OCI-LY1 (cell line): ENCODE measurements at regions not wholly inside any gene's neighbourhood (a gene's known extent, or its start where the extent isn't known, plus 50 kb on each side); places are given as distances from the start of the nearest gene placed in this dataset.

Source experiments
- H2AFZ ChIP-seq: fragments of 200-600 bp; sonication (generic), shearing (Covaris generic); 2 replicates; pipeline ENCODE4 v1.6.0; 2014; ENCODE audit warnings: antibody characterized with exemption, mild to moderate bottlenecking, low read length
- H3F3A ChIP-seq: fragments of 200-600 bp; sonication (generic), shearing (Covaris generic); 2 replicates; pipeline ENCODE4 v1.6.0; 2014; ENCODE audit warnings: mild to moderate bottlenecking, antibody characterized with exemption, low read length, moderate library complexity; ENCODE audit not compliant: insufficient read depth
- H3K27ac ChIP-seq: fragments of 200-600 bp; sonication (generic); 2 replicates; pipeline ENCODE4 v1.5.1; 2014; ENCODE audit warnings: low read length, mixed run types, mild to moderate bottlenecking, low read depth; ENCODE audit not compliant: poor library complexity, severe bottlenecking
- H3K27me3 ChIP-seq: fragments of 200-600 bp; sonication (generic); 2 replicates; pipeline ENCODE4 v1.6.0; 2014; ENCODE audit warnings: antibody characterized with exemption, mild to moderate bottlenecking, low read length, moderate library complexity; ENCODE audit not compliant: insufficient read depth
- H3K36me3 ChIP-seq: fragments of 200-600 bp; sonication (generic); 2 replicates; pipeline ENCODE4 v1.6.1; 2014; ENCODE audit warnings: mild to moderate bottlenecking, antibody characterized with exemption, low read length, moderate library complexity, mixed read lengths; ENCODE audit not compliant: insufficient read depth
- H3K4me1 ChIP-seq: fragments of 200-600 bp; sonication (generic); 2 replicates; pipeline ENCODE4 v1.5.1; 2014; ENCODE audit warnings: mild to moderate bottlenecking, low read length, moderate library complexity; ENCODE audit not compliant: insufficient read depth, severe bottlenecking
- H3K4me2 ChIP-seq: fragments of 200-600 bp; sonication (generic), shearing (Covaris generic); 2 replicates; pipeline ENCODE4 v1.6.1; 2014; ENCODE audit warnings: low read length
- H3K4me3 ChIP-seq: fragments of 200-600 bp; sonication (generic); 2 replicates; pipeline ENCODE4 v1.5.1; 2014; ENCODE audit warnings: low read length, low read depth, mild to moderate bottlenecking, mixed read lengths; ENCODE audit not compliant: poor library complexity, severe bottlenecking
- H3K79me2 ChIP-seq: fragments of 200-600 bp; shearing (Covaris generic); 2 replicates; pipeline ENCODE4 v1.6.1; 2016; ENCODE audit warnings: mixed run types, low read length, mixed read lengths; ENCODE audit not compliant: insufficient read depth
- H3K9ac ChIP-seq: fragments of 200-600 bp; sonication (generic), shearing (Covaris generic); 2 replicates; pipeline ENCODE4 v1.6.1; 2014; ENCODE audit warnings: mild to moderate bottlenecking, low read length, mixed read lengths
- H3K9me2 ChIP-seq: fragments of 200-600 bp; sonication (generic), shearing (Covaris generic); 2 replicates; pipeline ENCODE4 v1.6.1; 2014; ENCODE audit warnings: low read depth, mild to moderate bottlenecking, low read length, mixed read lengths
- H3K9me3 ChIP-seq: fragments of 200-600 bp; shearing (Covaris generic); 2 replicates; pipeline ENCODE4 v1.6.1; 2014; ENCODE audit warnings: low read length, mixed read lengths
- H4K20me1 ChIP-seq: fragments of 200-600 bp; sonication (generic), shearing (Covaris generic); 2 replicates; pipeline ENCODE4 v1.6.0; 2016; ENCODE audit warnings: mild to moderate bottlenecking, low read length; ENCODE audit not compliant: insufficient read depth
- CTCF ChIP-seq: fragments of 200-600 bp; sonication (generic), shearing (Covaris generic); IDR thresholded peaks from 2 replicates; pipeline ENCODE4 v1.5.1; 2017; ENCODE audit warnings: mild to moderate bottlenecking, antibody characterized with exemption, low read length, moderate library complexity, mixed read lengths
- EZH2 ChIP-seq: fragments of 200-600 bp; sonication (generic), shearing (Covaris generic); IDR thresholded peaks from 2 replicates; pipeline ENCODE4 v1.8.0; 2017; ENCODE audit warnings: borderline replicate concordance, mixed run types, mild to moderate bottlenecking, antibody characterized with exemption, low read length, moderate library complexity, mixed read lengths

DNA sequence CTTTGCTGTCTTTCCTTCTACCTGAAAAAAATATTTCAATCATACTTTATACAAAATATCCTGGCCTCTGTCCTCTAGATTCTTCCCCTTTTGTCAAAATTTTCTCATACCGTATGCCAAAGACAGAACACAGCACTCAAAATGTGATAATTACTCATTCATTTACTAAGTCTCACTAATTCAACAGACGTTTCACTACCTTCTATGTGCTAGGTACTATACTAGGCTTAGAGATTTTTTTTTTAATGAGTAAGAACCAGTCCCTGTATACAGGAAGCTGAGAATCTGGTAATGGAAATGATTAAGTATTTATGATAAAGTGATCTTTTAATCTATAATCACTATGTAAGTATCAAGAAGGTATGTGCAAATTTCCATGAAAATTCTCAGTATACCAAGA lies 128.0 kb downstream of the ELAPOR2 start:
- Histone ChIP-seq H3K4me3 (no peak overlapping the region), H3F3A (no peaks in the 10 kb centered on the region), H4K20me1 (no peaks in the 10 kb centered on the region), H3K27me3 (no peaks in the 10 kb centered on the region), H3K27ac (no peak overlapping the region), H3K79me2 (no peaks in the 10 kb centered on the region), H3K4me2 (no peak overlapping the region), H3K9me3 (no peaks in the 10 kb centered on the region), H3K36me3 (0 out of 2 replicates have a peak, but pooled peaks cover 7% of the 10 kb centered on the region), H3K9ac (no peak overlapping the region), H3K9me2 (no peaks in the 10 kb centered on the region), H2AFZ (no peak overlapping the region), H3K4me1 (peaks cover 11% of the 10 kb centered on the region)
- TF ChIP-seq CTCF (no peak), EZH2 (no peak)

DNA sequence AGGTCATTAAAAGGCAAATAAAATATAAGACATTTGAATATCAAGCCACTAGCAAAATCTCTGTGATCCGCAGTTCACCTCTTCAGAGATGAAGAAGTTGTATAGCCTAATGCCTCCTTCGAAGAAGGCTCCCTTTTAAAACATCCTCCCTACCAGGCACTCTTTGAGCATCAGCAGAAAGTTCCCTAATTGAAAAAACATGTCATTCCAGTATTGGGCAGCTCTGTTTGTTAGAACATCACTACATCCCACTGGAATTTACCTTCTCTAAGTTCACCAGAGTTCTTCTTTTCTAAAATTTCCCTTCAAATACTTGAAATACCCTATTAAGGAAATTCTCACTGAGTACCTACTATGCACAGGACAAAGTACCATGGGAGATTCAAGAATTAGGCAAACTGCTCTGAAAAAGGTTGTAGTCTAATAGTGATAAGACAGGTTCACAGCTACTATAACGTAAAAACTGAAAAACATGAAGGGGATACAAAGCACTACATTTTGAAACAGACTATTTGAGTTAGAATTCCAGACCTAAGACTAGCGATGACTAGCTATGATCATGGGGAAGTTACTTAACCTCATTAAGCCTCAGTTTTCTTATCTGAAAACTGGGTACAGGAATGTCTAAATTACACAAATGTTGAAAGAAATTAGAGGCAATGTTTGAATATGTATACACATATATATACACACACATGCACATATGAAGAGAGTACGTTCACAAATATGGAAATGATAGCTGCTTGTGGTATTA lies 128.7 kb downstream of the ELAPOR2 start:
- Histone ChIP-seq H3K9me3 (no peaks in the 10 kb centered on the region), H3K4me1 (peaks cover 11% of the 10 kb centered on the region), H3K27me3 (no peaks in the 10 kb centered on the region), H3K79me2 (no peaks in the 10 kb centered on the region), H2AFZ (no peak overlapping the region), H3K4me2 (no peak overlapping the region), H3K27ac (no peak overlapping the region), H3K4me3 (no peak overlapping the region), H4K20me1 (no peaks in the 10 kb centered on the region), H3K9me2 (no peaks in the 10 kb centered on the region), H3K36me3 (0 out of 2 replicates have a peak, but pooled peaks cover 7% of the 10 kb centered on the region), H3F3A (no peaks in the 10 kb centered on the region), H3K9ac (no peak overlapping the region)
- TF ChIP-seq EZH2: no peak
- no peak for TF ChIP-seq CTCF

- H3K4me3 ChIP-seq: no peak overlapping the region
- no peak overlapping the region for H3K4me2 ChIP-seq
- H2AFZ ChIP-seq: no peak overlapping the region
- no peaks in the 10 kb centered on the region for H3K79me2 ChIP-seq
- H3K27me3 ChIP-seq: no peaks in the 10 kb centered on the region
- H3K9me2 ChIP-seq: no peaks in the 10 kb centered on the region
- TF ChIP-seq CTCF (no peak), EZH2 (no peak)
- H3K27ac ChIP-seq: no peak overlapping the region
- 0 out of 2 replicates have a peak, but pooled peaks cover 7% of the 10 kb centered on the region for H3K36me3 ChIP-seq
- no peaks in the 10 kb centered on the region for H3F3A ChIP-seq
- H3K4me1 ChIP-seq: peaks cover 11% of the 10 kb centered on the region
- no peaks in the 10 kb centered on the region for H3K9me3 ChIP-seq
- no peak overlapping the region for H3K9ac ChIP-seq
- H4K20me1 ChIP-seq: no peaks in the 10 kb centered on the region
Measured at GRCh38 chr7:86929293-86930109, 130.0 kb downstream of the ELAPOR2 start.
